AG10803 (cell line): ENCODE measurements at regions not wholly inside any gene's neighbourhood (a gene's known extent, or its start where the extent isn't known, plus 50 kb on each side); places are given as distances from the start of the nearest gene placed in this dataset.

Experiments used
- DNase-seq: peaks from one replicate; pipeline ENCODE4 v3.0.0; 2010; ENCODE audit warnings: low read depth
- H3K4me3 ChIP-seq: 2 replicates; pipeline ENCODE4 v1.5.1; 2011; ENCODE audit warnings: mild to moderate bottlenecking, low read length, control low read depth
- CTCF ChIP-seq: conservative IDR thresholded peaks from 2 replicates; pipeline ENCODE4 v1.5.1; 2011; ENCODE audit warnings: mild to moderate bottlenecking, low read length, control low read depth, inconsistent platforms

- no peak for DNase-seq
- no peak for TF ChIP-seq CTCF
Observed at GRCh38 chr2:114032705-114033104, 142.8 kb downstream of the ACTR3 start.

GRCh38 chr2:114034742-114035141, 144.9 kb downstream of the ACTR3 start:
- TF ChIP-seq CTCF = no peak

More at GRCh38 chr2:114032705-114033104, 142.8 kb downstream of the ACTR3 start:
- H3K4me3 ChIP-seq = no peak overlapping the region

GRCh38 chr2:114038710-114039109, 148.8 kb downstream of the ACTR3 start:
- DNase-seq = no peak
- TF ChIP-seq CTCF = no peak
- H3K4me3 ChIP-seq = no peak overlapping the region

More at GRCh38 chr2:114034742-114035141, 144.9 kb downstream of the ACTR3 start:
- no peak overlapping the region for H3K4me3 ChIP-seq
- no peak for DNase-seq

GRCh38 chr2:114039677-114040076, 149.8 kb downstream of the ACTR3 start:
- no peak for TF ChIP-seq CTCF
- no peak for DNase-seq
- no peak overlapping the region for H3K4me3 ChIP-seq

- no peak overlapping the region for H3K4me3 ChIP-seq
- DNase-seq = no peak
- TF ChIP-seq CTCF = no peak
Observed at GRCh38 chr2:114040826-114041225, 150.9 kb downstream of the ACTR3 start.

- no peak overlapping the region for H3K4me3 ChIP-seq
- no peak for DNase-seq
- TF ChIP-seq CTCF = no peak
Observed at GRCh38 chr2:114044985-114045384, 155.1 kb downstream of the ACTR3 start.

GRCh38 chr2:114046373-114046772, 156.5 kb downstream of the ACTR3 start:
- TF ChIP-seq CTCF = no peak
- no peak for DNase-seq
- H3K4me3 ChIP-seq = no peak overlapping the region
